Tibial nerve (tissue), 3 donors: ENCODE measurements at regions not wholly inside any gene's neighbourhood (a gene's known extent, or its start where the extent isn't known, plus 50 kb on each side); places are given as distances from the start of the nearest gene placed in this dataset.

Experiments
- POLR2A ChIP-seq, 2 donors: fragments of 450-650 bp; IDR thresholded peaks; one replicate each; pipeline ENCODE4 v1.6.1; 2017; ENCODE audit warnings: antibody characterized with exemption in 2 of 2, mild to moderate bottlenecking in 2 of 2, moderate library complexity in 2 of 2
- TF ChIP-seq, protein P1 (sequence below), 5 experiments: fragments of 200-600 bp in 3 of 5; fragments of 450-650 bp in 2 of 5; sonication (generic) in 3 of 5; IDR thresholded peaks; one replicate each; pipeline ENCODE4 v1.5.1; 2016 to 2019; ENCODE audit warnings: antibody characterized with exemption in 5 of 5, mild to moderate bottlenecking in 3 of 5, moderate library complexity in 2 of 5

DNA sequence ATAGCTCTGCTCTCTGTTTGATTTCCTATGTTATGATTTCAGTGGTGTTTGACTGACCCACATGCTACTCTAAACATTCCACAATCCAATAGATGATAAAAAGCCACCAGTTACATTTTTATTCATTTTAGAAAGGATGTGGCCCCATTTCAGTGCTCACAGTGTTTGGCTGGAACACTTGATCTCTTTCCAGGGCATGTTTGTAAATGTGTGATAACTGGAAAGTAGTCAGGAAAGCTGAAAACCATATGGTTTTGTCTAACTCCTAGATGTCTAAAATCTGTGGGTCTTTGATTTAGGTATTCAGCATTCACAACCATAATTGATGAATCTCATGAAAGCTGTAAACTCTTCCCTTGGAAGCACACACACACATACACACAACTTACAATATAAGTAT, 904.9 kb upstream of the AGA start:
- TF ChIP-seq POLR2A (IDR thresholded peaks at IDR 0.05), result no peak
- TF ChIP-seq, protein P1, sequence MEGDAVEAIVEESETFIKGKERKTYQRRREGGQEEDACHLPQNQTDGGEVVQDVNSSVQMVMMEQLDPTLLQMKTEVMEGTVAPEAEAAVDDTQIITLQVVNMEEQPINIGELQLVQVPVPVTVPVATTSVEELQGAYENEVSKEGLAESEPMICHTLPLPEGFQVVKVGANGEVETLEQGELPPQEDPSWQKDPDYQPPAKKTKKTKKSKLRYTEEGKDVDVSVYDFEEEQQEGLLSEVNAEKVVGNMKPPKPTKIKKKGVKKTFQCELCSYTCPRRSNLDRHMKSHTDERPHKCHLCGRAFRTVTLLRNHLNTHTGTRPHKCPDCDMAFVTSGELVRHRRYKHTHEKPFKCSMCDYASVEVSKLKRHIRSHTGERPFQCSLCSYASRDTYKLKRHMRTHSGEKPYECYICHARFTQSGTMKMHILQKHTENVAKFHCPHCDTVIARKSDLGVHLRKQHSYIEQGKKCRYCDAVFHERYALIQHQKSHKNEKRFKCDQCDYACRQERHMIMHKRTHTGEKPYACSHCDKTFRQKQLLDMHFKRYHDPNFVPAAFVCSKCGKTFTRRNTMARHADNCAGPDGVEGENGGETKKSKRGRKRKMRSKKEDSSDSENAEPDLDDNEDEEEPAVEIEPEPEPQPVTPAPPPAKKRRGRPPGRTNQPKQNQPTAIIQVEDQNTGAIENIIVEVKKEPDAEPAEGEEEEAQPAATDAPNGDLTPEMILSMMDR (IDR thresholded peaks at IDR 0.05), result no peak
